ENCODE measurements at regions not wholly inside any gene's neighbourhood (a gene's known extent, or its start where the extent isn't known, plus 50 kb on each side); places are given as distances from the start of the nearest gene placed in this dataset.
A peak's percentile ranks its signal among the peaks of the same experiment; 100 is the strongest.

GRCh38 chr5:51494821-51495220 lies 111.6 kb downstream of the ISL1 start:
- no peak for DNase-seq (ENCODE audit: low read depth in 1 of 2, low spot score in 1 of 2)
- TF ChIP-seq JUND (IDR thresholded peaks at IDR 0.05; ENCODE audit: low read depth): no peak
- in situ Hi-C loops (cut with HindIII; ENCODE audit: low pct_unique_long_range_greater_than_20kb, low sequenced_read_pairs): no loop called here

GRCh38 chr5:51495672-51496071 lies 112.4 kb downstream of the ISL1 start:
- in situ Hi-C loops (cut with HindIII; ENCODE audit: low pct_unique_long_range_greater_than_20kb, low sequenced_read_pairs): no loop called here
- no peak for TF ChIP-seq JUND (IDR thresholded peaks at IDR 0.05; ENCODE audit: low read depth)
- no peak for DNase-seq (ENCODE audit: low read depth in 1 of 2, low spot score in 1 of 2)

GRCh38 chr5:51517838-51518237 lies 134.6 kb downstream of the ISL1 start:
- TF ChIP-seq JUND (IDR thresholded peaks at IDR 0.05; ENCODE audit: low read depth): no peak
- no peak for DNase-seq (ENCODE audit: low read depth in 1 of 2, low spot score in 1 of 2)
- in situ Hi-C loops (cut with HindIII; ENCODE audit: low pct_unique_long_range_greater_than_20kb, low sequenced_read_pairs): no loop called here

- no peak for DNase-seq (ENCODE audit: low read depth in 1 of 2, low spot score in 1 of 2)
- no peak for TF ChIP-seq JUND (IDR thresholded peaks at IDR 0.05; ENCODE audit: low read depth)
- in situ Hi-C loops (cut with HindIII; ENCODE audit: low pct_unique_long_range_greater_than_20kb, low sequenced_read_pairs): no loop called here
Measured at GRCh38 chr5:51518607-51519006, 135.4 kb downstream of the ISL1 start.

GRCh38 chr5:51521583-51521982 lies 138.3 kb downstream of the ISL1 start:
- no peak for TF ChIP-seq JUND (IDR thresholded peaks at IDR 0.05; ENCODE audit: low read depth)
- in situ Hi-C loops (cut with HindIII; ENCODE audit: low pct_unique_long_range_greater_than_20kb, low sequenced_read_pairs): no loop called here
- DNase-seq (ENCODE audit: low read depth in 1 of 2, low spot score in 1 of 2): peak in 1 of 2 experiments; percentile 12

GRCh38 chr5:51539232-51539631 lies 156.0 kb downstream of the ISL1 start:
- in situ Hi-C loops (cut with HindIII; ENCODE audit: low pct_unique_long_range_greater_than_20kb, low sequenced_read_pairs): no loop called here
- TF ChIP-seq JUND (IDR thresholded peaks at IDR 0.05; ENCODE audit: low read depth): no peak
- DNase-seq (ENCODE audit: low read depth in 1 of 2, low spot score in 1 of 2): no peak

- in situ Hi-C loops (cut with HindIII; ENCODE audit: low pct_unique_long_range_greater_than_20kb, low sequenced_read_pairs): no loop called here
- DNase-seq (ENCODE audit: low read depth in 1 of 2, low spot score in 1 of 2): no peak
- TF ChIP-seq JUND (IDR thresholded peaks at IDR 0.05; ENCODE audit: low read depth): no peak
Measured at GRCh38 chr5:51544031-51544785, 161.0 kb downstream of the ISL1 start.

- no peak for DNase-seq (ENCODE audit: low read depth in 1 of 2, low spot score in 1 of 2)
- no peak for TF ChIP-seq JUND (IDR thresholded peaks at IDR 0.05; ENCODE audit: low read depth)
- in situ Hi-C loops (cut with HindIII; ENCODE audit: low pct_unique_long_range_greater_than_20kb, low sequenced_read_pairs): no loop called here
Measured at GRCh38 chr5:51556833-51557232, 173.6 kb downstream of the ISL1 start.

GRCh38 chr5:51558682-51559081 lies 175.4 kb downstream of the ISL1 start:
- in situ Hi-C loops (cut with HindIII; ENCODE audit: low pct_unique_long_range_greater_than_20kb, low sequenced_read_pairs): no loop called here
- TF ChIP-seq JUND (IDR thresholded peaks at IDR 0.05; ENCODE audit: low read depth): no peak
- DNase-seq (ENCODE audit: low read depth in 1 of 2, low spot score in 1 of 2): no peak

- no peak for DNase-seq (ENCODE audit: low read depth in 1 of 2, low spot score in 1 of 2)
- in situ Hi-C loops (cut with HindIII; ENCODE audit: low pct_unique_long_range_greater_than_20kb, low sequenced_read_pairs): no loop called here
- TF ChIP-seq JUND (IDR thresholded peaks at IDR 0.05; ENCODE audit: low read depth): no peak
Measured at GRCh38 chr5:51559339-51559738, 176.1 kb downstream of the ISL1 start.

GRCh38 chr5:51559921-51560658 lies 176.8 kb downstream of the ISL1 start:
- no peak for DNase-seq (ENCODE audit: low read depth in 1 of 2, low spot score in 1 of 2)

GRCh38 chr5:51566953-51567352 lies 183.7 kb downstream of the ISL1 start:
- TF ChIP-seq JUND (IDR thresholded peaks at IDR 0.05; ENCODE audit: low read depth): no peak
- DNase-seq (ENCODE audit: low read depth in 1 of 2, low spot score in 1 of 2): no peak
- in situ Hi-C loops (cut with HindIII; ENCODE audit: low pct_unique_long_range_greater_than_20kb, low sequenced_read_pairs): no loop called here

More at GRCh38 chr5:51559921-51560658, 176.8 kb downstream of the ISL1 start:
- no peak for TF ChIP-seq JUND (IDR thresholded peaks at IDR 0.05; ENCODE audit: low read depth)
- in situ Hi-C loops (cut with HindIII; ENCODE audit: low pct_unique_long_range_greater_than_20kb, low sequenced_read_pairs): no loop called here

GRCh38 chr5:51567636-51568035 lies 184.4 kb downstream of the ISL1 start:
- in situ Hi-C loops (cut with HindIII; ENCODE audit: low pct_unique_long_range_greater_than_20kb, low sequenced_read_pairs): no loop called here
- DNase-seq (ENCODE audit: low read depth in 1 of 2, low spot score in 1 of 2): no peak
- no peak for TF ChIP-seq JUND (IDR thresholded peaks at IDR 0.05; ENCODE audit: low read depth)
